ENCODE measurements at regions not wholly inside any gene's neighbourhood (a gene's known extent, or its start where the extent isn't known, plus 50 kb on each side); places are given as distances from the start of the nearest gene placed in this dataset.

DNA sequence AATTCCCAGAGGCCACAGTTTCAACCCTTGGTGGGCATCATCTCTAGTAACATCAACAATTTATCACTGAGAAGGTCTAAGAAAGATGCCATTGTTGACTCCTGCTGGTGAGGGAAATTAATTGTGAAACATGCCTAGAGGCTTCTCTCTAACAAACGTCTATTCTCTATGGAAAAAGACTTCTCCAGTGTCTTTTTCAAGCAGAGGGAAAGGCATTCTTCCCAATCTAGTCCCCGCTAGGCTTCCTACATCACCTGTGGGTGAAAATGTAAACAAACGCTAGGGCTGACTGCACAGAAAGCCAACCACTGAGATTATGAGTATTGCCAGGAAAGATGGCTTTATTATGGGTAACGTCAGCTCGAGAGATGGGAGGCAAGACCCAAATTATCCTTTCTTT, 677.4 kb downstream of the NCAM2 start:
- H3K9me3 Mint-ChIP-seq = peaks cover 4 to 13% (median 11%) of the 10 kb centered on the region in 7 donors
- H3K27me3 Mint-ChIP-seq = no peaks in the 10 kb centered on the region
- no peak overlapping the region for H3K27ac Mint-ChIP-seq
- no peaks in the 10 kb centered on the region for H3K4me1 Mint-ChIP-seq
- DNase-seq (no peak), ATAC-seq (ENCODE audit: low read depth in 2 of 2) (no peak)
- no peak overlapping the region for H3K4me3 Mint-ChIP-seq
- no peaks in the 10 kb centered on the region for H3K36me3 Mint-ChIP-seq

DNA sequence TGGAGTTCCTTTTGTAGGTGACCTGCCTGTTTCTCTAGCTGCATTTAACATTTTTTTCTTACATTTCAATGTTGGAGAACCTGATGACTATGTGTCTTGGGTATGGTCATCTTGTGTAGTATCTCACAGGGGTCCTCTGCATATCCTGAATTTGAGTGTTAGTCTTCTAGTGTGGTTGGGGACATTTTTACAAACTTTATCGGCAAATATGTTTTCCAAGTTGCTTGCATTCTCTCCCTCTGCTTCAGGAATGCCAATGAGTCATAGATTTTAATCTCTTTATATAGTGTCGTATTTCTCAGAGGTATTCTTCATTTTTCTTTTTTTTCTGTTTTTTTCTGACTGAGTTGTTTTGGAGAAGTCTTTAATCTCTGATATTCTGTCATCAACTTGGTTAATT, 684.0 kb downstream of the NCAM2 start:
- Mint-ChIP-seq H3K36me3 (no peaks in the 10 kb centered on the region), H3K27ac (no peak overlapping the region), H3K4me1 (no peaks in the 10 kb centered on the region), H3K4me3 (no peak overlapping the region), H3K9me3 (peaks cover 0 to 12% (median 5%) of the 10 kb centered on the region in 7 donors), H3K27me3 (no peaks in the 10 kb centered on the region)
- no peak for ATAC-seq (ENCODE audit: low read depth in 2 of 2)
- no peak for DNase-seq

DNA sequence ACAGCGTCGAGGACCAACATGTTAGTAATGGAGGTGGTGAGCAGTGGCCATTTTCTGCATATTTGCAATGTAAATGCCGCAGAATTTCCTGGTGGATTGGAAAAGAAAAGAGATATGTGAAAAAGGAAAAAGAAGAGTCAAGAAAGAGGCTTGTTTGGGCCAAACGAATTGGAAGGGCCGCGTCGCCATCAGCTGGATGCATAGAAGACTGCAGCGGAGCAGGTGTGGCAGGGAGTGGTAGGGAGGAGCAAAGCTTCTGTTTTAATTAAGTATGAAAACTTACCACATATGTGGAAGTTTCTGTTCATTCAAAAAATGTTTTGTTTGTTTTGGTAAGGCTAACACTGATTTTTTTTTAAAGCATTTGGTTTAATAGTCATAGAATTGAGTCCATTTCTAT, 690.7 kb downstream of the NCAM2 start:
- peaks cover 0 to 4% (median 0%) of the 10 kb centered on the region in 7 donors for H3K9me3 Mint-ChIP-seq
- DNase-seq (no peak), ATAC-seq (ENCODE audit: low read depth in 2 of 2) (no peak)
- no peaks in the 10 kb centered on the region for H3K27me3 Mint-ChIP-seq
- H3K4me3 Mint-ChIP-seq = no peak overlapping the region
- H3K4me1 Mint-ChIP-seq = no peaks in the 10 kb centered on the region
- H3K36me3 Mint-ChIP-seq = no peaks in the 10 kb centered on the region
- H3K27ac Mint-ChIP-seq = no peak overlapping the region

DNA sequence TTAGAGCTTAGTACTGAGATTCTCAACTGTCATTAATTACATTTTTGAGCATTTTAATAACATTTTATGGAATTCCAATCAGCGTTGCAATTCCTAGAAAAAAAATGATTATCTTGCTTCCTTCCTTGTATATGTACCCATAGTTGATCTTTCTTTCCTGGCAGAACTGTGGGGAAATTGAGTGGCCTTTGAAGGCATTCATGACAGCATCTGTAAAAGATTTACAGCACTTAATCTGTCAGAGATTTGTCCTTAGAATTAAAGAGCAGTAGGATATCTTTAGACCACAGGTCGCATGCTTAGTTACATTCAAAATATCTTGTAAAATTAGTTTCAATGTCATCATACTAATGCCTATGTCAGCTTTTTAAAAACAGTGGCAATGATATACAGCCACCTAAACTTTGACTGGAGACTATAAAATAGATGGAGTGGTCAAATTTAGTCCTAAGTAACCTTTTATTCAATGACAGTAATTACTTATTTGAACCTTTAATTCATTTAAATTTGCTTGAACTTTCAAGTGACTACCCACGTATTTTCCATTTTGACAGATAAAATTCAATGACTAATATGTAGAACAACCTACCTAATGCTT, 692.0 kb downstream of the NCAM2 start:
- Mint-ChIP-seq H3K27ac (no peak overlapping the region), H3K4me3 (no peak overlapping the region), H3K9me3 (peaks cover 0 to 4% (median 0%) of the 10 kb centered on the region in 7 donors), H3K27me3 (no peaks in the 10 kb centered on the region), H3K36me3 (no peaks in the 10 kb centered on the region), H3K4me1 (no peaks in the 10 kb centered on the region)
- no peak for ATAC-seq (ENCODE audit: low read depth in 2 of 2)
- no peak for DNase-seq

DNA sequence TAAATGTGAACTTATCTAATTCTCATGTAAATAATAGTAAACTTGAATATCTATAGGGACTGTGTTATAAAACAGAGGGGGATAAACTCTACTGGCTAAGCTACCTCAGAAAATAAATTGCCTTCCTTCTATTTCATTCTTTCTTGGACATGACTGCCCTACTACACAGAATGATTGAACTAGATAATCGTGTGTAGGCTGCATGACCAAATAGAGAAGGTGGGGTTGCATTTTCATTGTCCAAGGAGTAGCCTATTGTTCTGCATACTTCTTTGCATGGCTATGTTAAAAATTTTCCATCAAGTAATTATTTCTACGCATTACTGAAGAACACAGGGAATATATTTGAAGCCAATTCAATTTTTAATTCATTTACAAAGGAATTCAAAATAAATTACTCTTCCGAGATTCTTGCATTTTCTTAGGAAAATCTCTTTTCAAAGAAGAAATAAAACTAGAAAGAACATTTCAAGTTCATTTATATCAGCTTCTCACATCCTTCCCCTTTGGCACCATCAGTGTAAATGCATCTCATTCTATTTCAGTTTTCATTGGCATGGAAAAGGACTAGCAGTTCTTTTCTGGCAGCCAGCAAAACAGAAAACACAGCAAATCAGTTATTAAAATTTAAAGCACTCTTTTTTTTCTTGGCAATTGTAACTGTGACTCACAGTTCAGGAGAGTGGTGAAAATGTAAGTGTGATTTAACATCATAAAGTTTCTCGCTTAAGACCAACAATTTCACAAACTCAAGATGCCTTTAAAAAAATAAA, 714.7 kb downstream of the NCAM2 start:
- Mint-ChIP-seq H3K4me1 (no peaks in the 10 kb centered on the region), H3K36me3 (no peaks in the 10 kb centered on the region), H3K27ac (no peak overlapping the region), H3K4me3 (no peak overlapping the region), H3K27me3 (no peaks in the 10 kb centered on the region), H3K9me3 (peaks cover 0 to 8% (median 1%) of the 10 kb centered on the region in 7 donors)
- ATAC-seq (ENCODE audit: low read depth in 2 of 2) (no peak), DNase-seq (no peak)

DNA sequence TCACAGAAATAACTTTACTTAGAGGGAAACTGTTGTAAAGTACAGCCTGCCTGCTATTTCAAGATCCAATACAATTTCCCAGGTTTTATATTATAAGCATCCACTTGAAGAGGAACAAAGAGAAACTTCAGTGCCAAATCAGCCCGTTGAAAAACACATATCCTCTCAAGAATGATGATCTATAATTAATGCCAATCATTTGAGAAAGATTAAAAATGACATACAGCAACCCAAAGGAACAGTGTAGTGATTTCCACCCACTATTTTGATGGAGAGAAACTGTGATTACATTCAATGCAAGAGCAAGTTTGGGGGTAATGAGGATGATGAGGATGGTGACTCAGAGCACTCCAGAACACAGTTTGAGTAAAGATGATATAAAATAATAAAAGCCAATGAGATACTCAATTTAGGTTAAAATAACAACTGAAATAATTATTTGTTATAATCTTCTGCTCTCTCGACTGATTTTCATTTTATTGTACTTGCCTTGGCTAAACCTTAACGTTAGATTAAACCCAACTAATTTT, 715.5 kb downstream of the NCAM2 start:
- Mint-ChIP-seq H3K4me1 (no peaks in the 10 kb centered on the region), H3K36me3 (no peaks in the 10 kb centered on the region), H3K4me3 (no peak overlapping the region), H3K27me3 (no peaks in the 10 kb centered on the region), H3K9me3 (peaks cover 0 to 4% (median 0%) of the 10 kb centered on the region in 7 donors), H3K27ac (no peak overlapping the region)
- DNase-seq = no peak
- ATAC-seq (ENCODE audit: low read depth in 2 of 2) = no peak

DNA sequence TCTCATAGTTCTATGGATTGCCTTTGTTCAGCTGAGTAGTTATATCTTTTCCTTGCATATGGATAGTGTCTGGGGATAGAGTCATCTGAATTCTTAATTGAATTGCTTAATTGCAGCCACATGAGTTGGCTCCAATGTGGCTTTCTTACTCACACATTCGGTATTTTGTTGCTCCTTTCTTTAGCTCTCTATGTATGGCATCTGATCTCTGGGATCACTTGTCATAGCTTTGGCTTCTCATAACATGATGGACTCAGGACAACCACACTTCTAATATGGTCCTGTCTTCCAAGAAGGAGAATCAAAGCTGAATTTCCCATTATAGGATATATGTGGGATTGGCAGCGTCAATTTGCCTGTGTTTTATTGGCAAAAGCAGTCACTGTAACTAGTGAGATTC, 716.2 kb downstream of the NCAM2 start:
- Mint-ChIP-seq H3K27me3 (no peaks in the 10 kb centered on the region), H3K9me3 (peaks cover 0 to 4% (median 0%) of the 10 kb centered on the region in 7 donors), H3K36me3 (no peaks in the 10 kb centered on the region), H3K27ac (no peak overlapping the region), H3K4me3 (no peak overlapping the region), H3K4me1 (no peaks in the 10 kb centered on the region)
- no peak for DNase-seq
- no peak for ATAC-seq (ENCODE audit: low read depth in 2 of 2)

DNA sequence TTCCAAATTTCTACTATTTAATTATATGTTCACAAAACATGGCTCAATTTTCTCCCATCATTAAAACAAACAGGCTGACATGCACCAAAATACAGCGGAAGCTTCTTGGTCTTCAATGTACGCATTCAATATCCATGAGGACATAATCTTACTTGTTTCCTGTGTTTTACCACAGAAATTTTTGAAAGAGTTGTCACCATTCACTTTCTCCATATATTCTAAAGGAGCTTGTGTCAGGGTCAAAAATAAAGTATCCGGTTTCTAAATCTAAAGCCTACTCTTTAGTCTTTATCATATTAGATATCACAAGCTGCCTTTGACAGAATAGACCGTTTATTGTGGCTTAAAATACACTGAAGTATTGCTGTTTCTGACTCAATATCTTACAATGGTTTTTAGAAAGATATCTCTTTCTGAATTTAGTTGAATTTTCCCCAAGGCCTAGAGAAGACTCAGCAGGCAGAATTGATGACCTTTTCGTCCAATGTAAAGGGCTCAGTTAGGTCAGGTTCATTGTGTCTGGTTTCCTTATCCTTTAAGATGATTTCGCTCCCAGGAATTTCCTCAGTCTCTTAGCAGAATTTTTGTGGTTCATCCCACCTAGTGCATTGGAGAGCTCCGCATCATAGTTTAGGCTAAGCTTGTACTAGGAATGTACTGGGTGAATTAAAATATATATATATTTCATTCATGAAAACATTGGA, 717.2 kb downstream of the NCAM2 start:
- no peak for ATAC-seq (ENCODE audit: low read depth in 2 of 2)
- H3K4me3 Mint-ChIP-seq = no peak overlapping the region
- H3K27ac Mint-ChIP-seq = no peak overlapping the region
- no peaks in the 10 kb centered on the region for H3K36me3 Mint-ChIP-seq
- H3K4me1 Mint-ChIP-seq = no peaks in the 10 kb centered on the region
- DNase-seq = no peak
- peaks cover 0 to 4% (median 0%) of the 10 kb centered on the region in 7 donors for H3K9me3 Mint-ChIP-seq
- H3K27me3 Mint-ChIP-seq = no peaks in the 10 kb centered on the region

DNA sequence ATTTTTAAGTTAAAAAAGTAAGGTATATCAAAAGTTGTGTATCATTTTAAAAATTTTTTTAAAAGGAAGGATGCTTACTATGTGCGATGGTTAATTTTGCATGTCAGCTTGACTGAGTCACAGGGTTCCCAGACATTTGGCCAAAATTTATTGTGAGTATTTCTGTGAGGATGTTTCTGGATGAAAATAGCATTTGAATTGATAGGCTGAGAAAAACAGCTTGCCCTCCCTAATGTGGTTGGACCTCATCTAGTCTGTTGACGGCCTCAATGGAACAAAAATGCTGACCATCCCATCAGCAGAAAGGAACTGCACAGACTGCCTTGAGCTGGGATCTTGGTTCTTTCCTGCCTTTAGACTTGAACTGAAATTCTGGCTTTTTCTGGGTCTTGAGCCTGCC, 724.5 kb downstream of the NCAM2 start:
- no peak for DNase-seq
- Mint-ChIP-seq H3K4me3 (no peak overlapping the region), H3K4me1 (no peaks in the 10 kb centered on the region), H3K27me3 (no peaks in the 10 kb centered on the region), H3K27ac (no peak overlapping the region), H3K36me3 (no peaks in the 10 kb centered on the region), H3K9me3 (peaks cover 0 to 5% (median 0%) of the 10 kb centered on the region in 7 donors)
- no peak for ATAC-seq (ENCODE audit: low read depth in 2 of 2)

DNA sequence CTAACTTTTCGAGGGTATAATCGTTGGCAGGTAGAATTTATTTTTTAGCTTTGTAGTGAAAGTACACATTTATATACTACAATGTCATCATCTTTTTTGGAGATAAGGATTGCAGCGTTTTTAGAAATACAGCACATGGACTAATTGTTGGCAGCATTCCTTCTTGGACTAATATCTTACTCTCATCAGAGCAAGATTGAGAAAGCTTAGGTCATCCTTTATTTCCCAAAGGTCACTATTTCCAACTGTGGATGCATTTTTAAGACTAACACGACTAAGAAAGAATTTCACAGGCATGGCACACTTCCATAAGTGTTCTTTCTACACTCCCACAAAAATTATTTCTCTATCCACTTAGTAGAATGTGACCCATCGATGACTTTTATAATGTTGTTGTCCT, 732.3 kb downstream of the NCAM2 start:
- Mint-ChIP-seq H3K27me3 (no peaks in the 10 kb centered on the region), H3K36me3 (no peaks in the 10 kb centered on the region), H3K4me3 (no peak overlapping the region), H3K9me3 (peaks cover 0 to 5% (median 4%) of the 10 kb centered on the region in 7 donors), H3K4me1 (no peaks in the 10 kb centered on the region), H3K27ac (no peak overlapping the region)
- DNase-seq (no peak), ATAC-seq (ENCODE audit: low read depth in 2 of 2) (no peak)

DNA sequence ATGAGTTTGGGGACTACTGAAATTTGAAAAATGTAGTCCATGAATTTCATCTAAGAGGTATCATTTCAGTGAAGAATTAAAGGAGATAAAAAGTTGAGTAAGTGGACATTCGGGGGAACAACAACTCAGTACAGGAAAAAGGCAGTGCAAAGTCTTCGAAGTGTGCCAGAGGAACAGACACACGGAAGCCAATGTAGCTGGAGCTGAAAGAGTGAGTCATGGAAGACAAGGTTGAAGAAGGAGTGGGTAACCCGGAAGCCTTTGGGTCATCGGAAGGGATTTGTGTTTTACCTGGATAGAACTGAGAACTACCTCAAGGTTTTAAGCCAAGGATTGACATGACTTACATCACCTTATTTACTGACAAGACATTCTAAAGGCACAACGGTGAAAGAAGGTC, 733.4 kb downstream of the NCAM2 start:
- DNase-seq = no peak
- no peak overlapping the region for H3K27ac Mint-ChIP-seq
- H3K9me3 Mint-ChIP-seq = peaks cover 0 to 5% (median 4%) of the 10 kb centered on the region in 7 donors
- H3K4me1 Mint-ChIP-seq = no peaks in the 10 kb centered on the region
- no peak overlapping the region for H3K4me3 Mint-ChIP-seq
- no peaks in the 10 kb centered on the region for H3K27me3 Mint-ChIP-seq
- H3K36me3 Mint-ChIP-seq = no peaks in the 10 kb centered on the region
- no peak for ATAC-seq (ENCODE audit: low read depth in 2 of 2)

DNA sequence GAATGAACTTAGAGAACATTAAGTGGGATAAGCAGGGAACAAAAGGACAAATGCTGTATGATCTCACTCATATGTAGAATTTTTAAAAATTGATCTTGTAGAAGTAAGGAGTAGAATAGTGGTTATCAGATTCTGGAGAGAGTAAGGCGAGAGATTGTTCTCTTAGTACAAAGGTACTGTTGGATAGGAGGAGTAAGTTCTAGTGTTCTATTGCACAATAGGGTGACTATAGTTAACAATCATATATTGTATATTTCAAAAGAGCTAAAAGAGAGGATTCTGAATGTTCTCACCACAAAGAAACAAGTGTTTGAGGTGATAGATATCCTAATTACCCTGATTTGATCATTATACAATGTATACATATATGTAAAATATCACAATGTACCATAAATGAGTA, 735.9 kb downstream of the NCAM2 start:
- Mint-ChIP-seq H3K4me1 (no peaks in the 10 kb centered on the region), H3K4me3 (no peak overlapping the region), H3K9me3 (peaks cover 0 to 4% (median 0%) of the 10 kb centered on the region in 7 donors), H3K27ac (no peak overlapping the region), H3K27me3 (no peaks in the 10 kb centered on the region), H3K36me3 (no peaks in the 10 kb centered on the region)
- no peak for ATAC-seq (ENCODE audit: low read depth in 2 of 2)
- DNase-seq = no peak

DNA sequence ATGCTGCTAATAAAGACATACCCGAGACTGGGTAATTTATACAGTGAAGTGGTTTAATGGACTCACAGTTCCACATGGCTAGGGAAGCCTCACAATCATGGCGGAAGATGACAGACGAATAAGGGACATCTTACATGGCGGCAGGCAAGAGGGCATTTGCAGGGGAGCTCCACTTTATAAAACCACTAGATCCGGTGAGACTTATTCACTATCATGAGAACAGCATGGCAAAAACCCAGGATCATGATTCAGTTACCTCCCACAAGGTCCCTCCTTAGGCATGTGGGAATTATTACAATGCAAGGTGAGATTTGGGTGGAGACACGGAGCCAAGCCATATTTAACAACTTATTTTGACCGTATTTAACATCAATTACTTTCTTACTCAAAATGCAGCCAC, 739.0 kb downstream of the NCAM2 start:
- H3K4me3 Mint-ChIP-seq = no peak overlapping the region
- DNase-seq = no peak
- no peaks in the 10 kb centered on the region for H3K36me3 Mint-ChIP-seq
- no peak for ATAC-seq (ENCODE audit: low read depth in 2 of 2)
- H3K4me1 Mint-ChIP-seq = no peaks in the 10 kb centered on the region
- H3K9me3 Mint-ChIP-seq = peaks cover 0 to 4% (median 0%) of the 10 kb centered on the region in 7 donors
- H3K27ac Mint-ChIP-seq = no peak overlapping the region
- H3K27me3 Mint-ChIP-seq = no peaks in the 10 kb centered on the region

DNA sequence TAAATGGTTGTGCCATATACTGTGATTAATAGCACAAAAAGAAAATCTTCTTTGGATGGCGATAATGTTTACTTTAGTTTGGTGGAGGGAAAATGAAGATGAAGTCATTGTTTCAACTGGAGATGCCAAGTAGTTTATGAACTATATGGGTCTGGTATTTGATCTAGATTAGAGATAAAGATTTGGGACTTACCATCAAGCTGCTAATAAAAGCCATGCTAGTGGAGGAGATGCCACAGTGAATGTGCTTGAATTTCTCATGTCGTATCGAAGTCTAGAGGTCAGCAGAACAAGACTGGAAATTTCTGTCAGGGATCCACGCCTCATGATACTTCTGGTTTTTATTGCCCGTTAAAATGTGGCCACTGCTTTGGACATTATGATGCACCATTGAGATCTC, 742.0 kb downstream of the NCAM2 start:
- no peak overlapping the region for H3K27ac Mint-ChIP-seq
- H3K4me1 Mint-ChIP-seq = no peaks in the 10 kb centered on the region
- no peak for DNase-seq
- H3K27me3 Mint-ChIP-seq = no peaks in the 10 kb centered on the region
- H3K9me3 Mint-ChIP-seq = peaks cover 2 to 8% (median 4%) of the 10 kb centered on the region in 7 donors
- H3K36me3 Mint-ChIP-seq = no peaks in the 10 kb centered on the region
- no peak for ATAC-seq (ENCODE audit: low read depth in 2 of 2)
- no peak overlapping the region for H3K4me3 Mint-ChIP-seq
